GM23338 (cell line): ENCODE measurements at regions not wholly inside any gene's neighbourhood (a gene's known extent, or its start where the extent isn't known, plus 50 kb on each side); places are given as distances from the start of the nearest gene placed in this dataset.

Source experiments
- ATAC-seq: fragments of 200-7000 bp; cut with Tn5 transposase; 3 replicates; pipeline ENCODE4 v1.9.1; 2020
- DNase-seq: peaks from one replicate; pipeline ENCODE4 v3.0.0-alpha.2; 2015; ENCODE audit warnings: low spot score
- H2AFZ ChIP-seq: fragments of 200-600 bp; sonication (generic); 2 replicates; pipeline ENCODE4 v1.8.0; 2016; ENCODE audit warnings: antibody characterized with exemption, mild to moderate bottlenecking, moderate library complexity
- H3F3A ChIP-seq: fragments of 200-600 bp; sonication (generic); replicated peaks from 2 replicates; pipeline ENCODE4 v1.8.0; 2017; ENCODE audit warnings: antibody characterized with exemption, mixed run types, low read depth
- H3K27ac ChIP-seq: fragments of 200-600 bp; sonication (generic); 2 replicates; pipeline ENCODE4 v1.6.1; 2016; ENCODE audit warnings: low read depth
- H3K27me3 ChIP-seq: fragments of 200-600 bp; sonication (generic); 2 replicates; pipeline ENCODE4 v1.8.0; 2016; ENCODE audit warnings: mild to moderate bottlenecking, mixed run types, moderate library complexity; ENCODE audit not compliant: insufficient read depth
- H3K36me3 ChIP-seq: fragments of 200-600 bp; sonication (generic); 2 replicates; pipeline ENCODE4 v1.8.0; 2016; ENCODE audit warnings: mild to moderate bottlenecking; ENCODE audit not compliant: insufficient read depth
- H3K4me1 ChIP-seq: fragments of 200-600 bp; sonication (generic); 2 replicates; pipeline ENCODE4 v1.8.0; 2016; ENCODE audit warnings: mild to moderate bottlenecking, moderate library complexity; ENCODE audit not compliant: insufficient read depth
- H3K4me2 ChIP-seq: fragments of 200-600 bp; sonication (generic); 2 replicates; pipeline ENCODE4 v1.7.1; 2017; ENCODE audit warnings: mixed run types
- H3K4me3 ChIP-seq: fragments of 200-600 bp; sonication (generic); 2 replicates; pipeline ENCODE4 v1.6.1; 2016; ENCODE audit warnings: mixed run types
- H3K79me2 ChIP-seq: fragments of 200-600 bp; sonication (generic); replicated peaks from 2 replicates; pipeline ENCODE4 v1.8.0; 2017; ENCODE audit warnings: mild to moderate bottlenecking; ENCODE audit not compliant: insufficient read depth
- H3K9me2 ChIP-seq: fragments of 200-600 bp; sonication (generic); 2 replicates; pipeline ENCODE4 v1.8.0; 2017; ENCODE audit not compliant: insufficient read depth
- H4K20me1 ChIP-seq: fragments of 200-600 bp; sonication (generic); replicated peaks from 2 replicates; pipeline ENCODE4 v1.8.0; 2017; ENCODE audit warnings: mild to moderate bottlenecking; ENCODE audit not compliant: insufficient read depth
- H3K27ac Mint-ChIP-seq: 2 replicates; pipeline ENCODE4 v1.8.0; 2020; ENCODE audit warnings: inconsistent platforms, mild to moderate bottlenecking, moderate library complexity, mixed read lengths
- H3K27me3 Mint-ChIP-seq: 3 replicates; pipeline ENCODE4 v1.8.0; 2022; ENCODE audit warnings: low read depth, mild to moderate bottlenecking, moderate library complexity, mixed read lengths, inconsistent platforms; ENCODE audit not compliant: insufficient read depth, poor library complexity
- H3K36me3 Mint-ChIP-seq: 3 replicates; pipeline ENCODE4 v1.8.0; 2021; ENCODE audit warnings: low read depth, mild to moderate bottlenecking, inconsistent platforms, moderate library complexity, mixed read lengths
- H3K4me1 Mint-ChIP-seq: 3 replicates; pipeline ENCODE4 v1.8.0; 2020; ENCODE audit warnings: mild to moderate bottlenecking, inconsistent platforms, mixed read lengths
- H3K4me3 Mint-ChIP-seq: 3 replicates; pipeline ENCODE4 v1.8.0; 2021; ENCODE audit warnings: moderate library complexity, mild to moderate bottlenecking, inconsistent platforms, mixed read lengths
- H3K9me3 Mint-ChIP-seq: 3 replicates; pipeline ENCODE4 v1.8.0; 2020; ENCODE audit warnings: moderate library complexity, mild to moderate bottlenecking, inconsistent platforms, mixed read lengths
- EZH2 ChIP-seq: fragments of 200-600 bp; sonication (generic); IDR thresholded peaks from one replicate; pipeline ENCODE4 v1.8.0; 2017; ENCODE audit warnings: antibody characterized with exemption, mild to moderate bottlenecking, low read depth; ENCODE audit not compliant: unreplicated experiment
- JUNB ChIP-seq: IDR thresholded peaks from one replicate; pipeline ENCODE4 v1.6.1; 2016; ENCODE audit warnings: antibody characterized with exemption; ENCODE audit not compliant: unreplicated experiment
- STAT1 ChIP-seq: IDR thresholded peaks from one replicate; pipeline ENCODE4 v1.6.1; 2016; ENCODE audit warnings: antibody characterized with exemption; ENCODE audit not compliant: unreplicated experiment
- ZNF114 ChIP-seq: fragments of 250-450 bp; sonication (Bioruptor Pico); IDR thresholded peaks from 2 replicates; pipeline ENCODE4 v1.5.0; 2020; ENCODE audit warnings: mild to moderate bottlenecking, moderate library complexity
- TF ChIP-seq, protein P1 (sequence below), 2 experiments: fragments of 200-600 bp in 1 of 2; sonication (generic) in 1 of 2; conservative IDR thresholded peaks; 2 replicates each; pipeline versions ENCODE4 v1.5.1 to v1.6.1; 2016 to 2017; ENCODE audit warnings: antibody characterized with exemption in 2 of 2, low read depth in 2 of 2, mild to moderate bottlenecking in 2 of 2, moderate library complexity in 1 of 2
- TF ChIP-seq, protein P2 (sequence below): IDR thresholded peaks from 2 replicates; pipeline ENCODE4 v1.6.1; 2016; ENCODE audit warnings: antibody characterized with exemption

GRCh38 chr20:48209102-48209501 is 423.8 kb upstream of the SULF2 start:
- H3F3A ChIP-seq: no peaks in the 10 kb centered on the region
- H3K27ac ChIP-seq: no peak overlapping the region
- H3K79me2 ChIP-seq: no peaks in the 10 kb centered on the region
- Mint-ChIP-seq H3K36me3 (no peaks in the 10 kb centered on the region; the same call in 2 of the 3 replicates), H3K27me3 (peaks cover 5% of the 10 kb centered on the region), H3K4me3 (no peak overlapping the region), H3K9me3 (no peaks in the 10 kb centered on the region), H3K27ac (no peak overlapping the region), H3K4me1 (no peaks in the 10 kb centered on the region; the same call in 2 of the 3 replicates)
- DNase-seq: no peak
- no peak overlapping the region for H3K4me2 ChIP-seq
- H3K36me3 ChIP-seq: no peaks in the 10 kb centered on the region
- H3K4me1 ChIP-seq: no peaks in the 10 kb centered on the region
- H4K20me1 ChIP-seq: no peaks in the 10 kb centered on the region
- no peak overlapping the region for H2AFZ ChIP-seq
- no peak overlapping the region for H3K4me3 ChIP-seq
- TF ChIP-seq, protein P1, sequence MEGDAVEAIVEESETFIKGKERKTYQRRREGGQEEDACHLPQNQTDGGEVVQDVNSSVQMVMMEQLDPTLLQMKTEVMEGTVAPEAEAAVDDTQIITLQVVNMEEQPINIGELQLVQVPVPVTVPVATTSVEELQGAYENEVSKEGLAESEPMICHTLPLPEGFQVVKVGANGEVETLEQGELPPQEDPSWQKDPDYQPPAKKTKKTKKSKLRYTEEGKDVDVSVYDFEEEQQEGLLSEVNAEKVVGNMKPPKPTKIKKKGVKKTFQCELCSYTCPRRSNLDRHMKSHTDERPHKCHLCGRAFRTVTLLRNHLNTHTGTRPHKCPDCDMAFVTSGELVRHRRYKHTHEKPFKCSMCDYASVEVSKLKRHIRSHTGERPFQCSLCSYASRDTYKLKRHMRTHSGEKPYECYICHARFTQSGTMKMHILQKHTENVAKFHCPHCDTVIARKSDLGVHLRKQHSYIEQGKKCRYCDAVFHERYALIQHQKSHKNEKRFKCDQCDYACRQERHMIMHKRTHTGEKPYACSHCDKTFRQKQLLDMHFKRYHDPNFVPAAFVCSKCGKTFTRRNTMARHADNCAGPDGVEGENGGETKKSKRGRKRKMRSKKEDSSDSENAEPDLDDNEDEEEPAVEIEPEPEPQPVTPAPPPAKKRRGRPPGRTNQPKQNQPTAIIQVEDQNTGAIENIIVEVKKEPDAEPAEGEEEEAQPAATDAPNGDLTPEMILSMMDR (conservative IDR thresholded peaks at IDR 0.05; ENCODE audit: low read depth in 2 of 2): no peak
- no peaks in the 10 kb centered on the region for H3K9me2 ChIP-seq
- ATAC-seq: no peak
- no peaks in the 10 kb centered on the region for H3K27me3 ChIP-seq

GRCh38 chr20:48208176-48208575 is 422.9 kb upstream of the SULF2 start:
- H3K36me3 Mint-ChIP-seq: no peaks in the 10 kb centered on the region; the same call in 2 of the 3 replicates
- H3K4me3 ChIP-seq: no peak overlapping the region
- no peaks in the 10 kb centered on the region for H3K27me3 ChIP-seq
- H3K27me3 Mint-ChIP-seq: peaks cover 5% of the 10 kb centered on the region
- DNase-seq (no peak), ATAC-seq (no peak)
- no peak overlapping the region for H2AFZ ChIP-seq
- no peak overlapping the region for H3K27ac Mint-ChIP-seq
- no peaks in the 10 kb centered on the region for H3K36me3 ChIP-seq
- H3K4me1 ChIP-seq: no peaks in the 10 kb centered on the region
- H3K79me2 ChIP-seq: no peaks in the 10 kb centered on the region
- H3F3A ChIP-seq: no peaks in the 10 kb centered on the region
- H3K4me1 Mint-ChIP-seq: no peaks in the 10 kb centered on the region; the same call in 2 of the 3 replicates
- H3K9me2 ChIP-seq: no peaks in the 10 kb centered on the region
- TF ChIP-seq, protein P1 (conservative IDR thresholded peaks at IDR 0.05; ENCODE audit: low read depth in 2 of 2): no peak
- TF ChIP-seq, protein P2, sequence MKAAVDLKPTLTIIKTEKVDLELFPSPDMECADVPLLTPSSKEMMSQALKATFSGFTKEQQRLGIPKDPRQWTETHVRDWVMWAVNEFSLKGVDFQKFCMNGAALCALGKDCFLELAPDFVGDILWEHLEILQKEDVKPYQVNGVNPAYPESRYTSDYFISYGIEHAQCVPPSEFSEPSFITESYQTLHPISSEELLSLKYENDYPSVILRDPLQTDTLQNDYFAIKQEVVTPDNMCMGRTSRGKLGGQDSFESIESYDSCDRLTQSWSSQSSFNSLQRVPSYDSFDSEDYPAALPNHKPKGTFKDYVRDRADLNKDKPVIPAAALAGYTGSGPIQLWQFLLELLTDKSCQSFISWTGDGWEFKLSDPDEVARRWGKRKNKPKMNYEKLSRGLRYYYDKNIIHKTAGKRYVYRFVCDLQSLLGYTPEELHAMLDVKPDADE: no peak
- no peak for TF ChIP-seq JUNB
- no peak for TF ChIP-seq STAT1
- TF ChIP-seq ZNF114 (CRISPR knock-in tag): no peak
- TF ChIP-seq EZH2: no peak
- no peaks in the 10 kb centered on the region for H4K20me1 ChIP-seq
- no peaks in the 10 kb centered on the region for H3K9me3 Mint-ChIP-seq
- H3K27ac ChIP-seq: no peak overlapping the region
- H3K4me3 Mint-ChIP-seq: no peak overlapping the region
- no peak overlapping the region for H3K4me2 ChIP-seq
